HEK293 (cell line): ENCODE measurements at regions not wholly inside any gene's neighbourhood (a gene's known extent, or its start where the extent isn't known, plus 50 kb on each side); places are given as distances from the start of the nearest gene placed in this dataset.

Experiments
- CTCF ChIA-PET: fragments of 350-600 bp; formaldehyde crosslinking; extraction: SDS; loops from one replicate; lab custom pipeline; 2021; ENCODE audit warnings: antibody characterized with exemption; lab: Yijun Ruan, JAX
- POLR2A ChIA-PET: fragments of 300-600 bp; formaldehyde crosslinking; extraction: SDS; loops from one replicate; lab custom pipeline; 2020; ENCODE audit warnings: antibody characterized with exemption, inconsistent platforms; lab: Yijun Ruan, JAX
- H3K27ac ChIP-seq: fragments of 200-500 bp; sonication (Bioruptor generic); 2 replicates; pipeline ENCODE4 v1.5.1; 2014; ENCODE audit warnings: low read depth, low read length, control low read depth, inconsistent platforms; ENCODE audit errors: extremely low read depth
- H3K36me3 ChIP-seq, 2 experiments: fragments of 200-500 bp in 1 of 2; sonication (Bioruptor generic) in 1 of 2; 1 replicate in 1 of 2; 2 replicates in 1 of 2; pipeline ENCODE4 v1.5.1; 2014 to 2017; ENCODE audit warnings: inconsistent platforms in 2 of 2, low read length in 2 of 2; ENCODE audit not compliant: control insufficient read depth in 2 of 2, insufficient read depth in 1 of 2
- H3K4me1 ChIP-seq: fragments of 200-500 bp; sonication (Bioruptor generic); 2 replicates; pipeline ENCODE4 v1.5.1; 2014; ENCODE audit warnings: mild to moderate bottlenecking, low read length, inconsistent platforms; ENCODE audit not compliant: control insufficient read depth, insufficient read depth
- H3K4me3 ChIP-seq: 2 replicates; pipeline ENCODE4 v1.5.1; 2011; ENCODE audit warnings: low read depth, mild to moderate bottlenecking, control low read depth, low read length, moderate library complexity
- H3K9me3 ChIP-seq: fragments of 200-500 bp; sonication (Bioruptor generic); 2 replicates; pipeline ENCODE4 v1.5.1; 2014; ENCODE audit warnings: low read depth, low read length, inconsistent platforms; ENCODE audit not compliant: control insufficient read depth, insufficient read depth
- GLI4 ChIP-seq: fragments of 450-650 bp; formaldehyde crosslinking; IDR thresholded peaks from 2 replicates; pipeline ENCODE4 v1.5.1; 2016; ENCODE audit warnings: missing biosample characterization, missing genetic modification characterization
- HOXC10 ChIP-seq: sonication (generic); formaldehyde crosslinking; IDR thresholded peaks from 2 replicates; pipeline ENCODE4 v1.8.1; 2023; ENCODE audit warnings: mild to moderate bottlenecking, missing genetic modification reagents
- KLF8 ChIP-seq: fragments of 450-650 bp; formaldehyde crosslinking; IDR thresholded peaks from 2 replicates; pipeline ENCODE4 v1.5.1; 2016; ENCODE audit warnings: missing biosample characterization, missing genetic modification characterization
- OVOL3 ChIP-seq: fragments of 450-650 bp; formaldehyde crosslinking; IDR thresholded peaks from 2 replicates; pipeline ENCODE4 v1.5.1; 2016; ENCODE audit warnings: missing biosample characterization, missing genetic modification characterization
- ZBTB1 ChIP-seq: fragments of 450-650 bp; formaldehyde crosslinking; IDR thresholded peaks from 2 replicates; pipeline ENCODE4 v1.5.1; 2016; ENCODE audit warnings: missing biosample characterization, missing genetic modification characterization
- ZFHX2 ChIP-seq: fragments of 450-650 bp; formaldehyde crosslinking; conservative IDR thresholded peaks from 2 replicates; pipeline ENCODE4 v1.5.1; 2016; ENCODE audit warnings: missing biosample characterization, missing genetic modification characterization
- ZNF121 ChIP-seq: fragments of 450-650 bp; formaldehyde crosslinking; IDR thresholded peaks from 2 replicates; pipeline ENCODE4 v1.5.1; 2016; ENCODE audit warnings: missing biosample characterization, missing genetic modification characterization
- ZNF146 ChIP-seq: fragments of 450-650 bp; formaldehyde crosslinking; IDR thresholded peaks from 2 replicates; pipeline ENCODE4 v1.5.1; 2016; ENCODE audit warnings: missing biosample characterization, missing genetic modification characterization
- ZNF155 ChIP-seq: fragments of 450-650 bp; formaldehyde crosslinking; IDR thresholded peaks from 2 replicates; pipeline ENCODE4 v1.5.1; 2016; ENCODE audit warnings: missing biosample characterization, missing genetic modification characterization
- ZNF169 ChIP-seq: fragments of 450-650 bp; formaldehyde crosslinking; IDR thresholded peaks from 2 replicates; pipeline ENCODE4 v1.5.1; 2016; ENCODE audit warnings: missing biosample characterization, missing genetic modification characterization
- ZNF335 ChIP-seq: fragments of 450-650 bp; formaldehyde crosslinking; conservative IDR thresholded peaks from 2 replicates; pipeline ENCODE4 v1.5.1; 2016; ENCODE audit warnings: missing biosample characterization, missing genetic modification characterization
- ZNF394 ChIP-seq: fragments of 450-650 bp; formaldehyde crosslinking; IDR thresholded peaks from 2 replicates; pipeline ENCODE4 v1.5.1; 2016; ENCODE audit warnings: missing biosample characterization, missing genetic modification characterization, mild to moderate bottlenecking, moderate library complexity, borderline replicate concordance
- ZNF48 ChIP-seq: fragments of 450-650 bp; formaldehyde crosslinking; IDR thresholded peaks from 2 replicates; pipeline ENCODE4 v1.5.1; 2016; ENCODE audit warnings: missing biosample characterization, missing genetic modification characterization
- ZNF624 ChIP-seq: fragments of 450-650 bp; formaldehyde crosslinking; IDR thresholded peaks from 2 replicates; pipeline ENCODE4 v1.5.1; 2017; ENCODE audit warnings: missing biosample characterization, missing genetic modification characterization
- ZNF664 ChIP-seq: fragments of 450-650 bp; formaldehyde crosslinking; IDR thresholded peaks from 2 replicates; pipeline ENCODE4 v1.5.1; 2016; ENCODE audit warnings: missing biosample characterization, missing genetic modification characterization
- ZNF677 ChIP-seq: fragments of 450-650 bp; IDR thresholded peaks from 2 replicates; pipeline ENCODE4 v1.5.0; 2018; ENCODE audit warnings: missing biosample characterization, mild to moderate bottlenecking, missing genetic modification characterization, moderate library complexity
- ZNF777 ChIP-seq: fragments of 450-650 bp; formaldehyde crosslinking; IDR thresholded peaks from 2 replicates; pipeline ENCODE4 v1.5.1; 2017; ENCODE audit warnings: missing biosample characterization, missing genetic modification characterization, borderline replicate concordance
- TF ChIP-seq, protein P1 (sequence below): sonication (generic); formaldehyde crosslinking; IDR thresholded peaks from 2 replicates; pipeline ENCODE4 v1.8.1; 2022; ENCODE audit warnings: mild to moderate bottlenecking, moderate library complexity, missing genetic modification reagents
- TF ChIP-seq, protein P2 (sequence below): fragments of 450-650 bp; formaldehyde crosslinking; conservative IDR thresholded peaks from 2 replicates; pipeline ENCODE4 v1.5.1; 2016; ENCODE audit warnings: low read depth, missing biosample characterization, missing genetic modification characterization
- TF ChIP-seq, protein P3 (sequence below): fragments of 450-650 bp; IDR thresholded peaks from 2 replicates; pipeline ENCODE4 v1.5.1; 2018; ENCODE audit warnings: missing biosample characterization, missing genetic modification characterization

DNA sequence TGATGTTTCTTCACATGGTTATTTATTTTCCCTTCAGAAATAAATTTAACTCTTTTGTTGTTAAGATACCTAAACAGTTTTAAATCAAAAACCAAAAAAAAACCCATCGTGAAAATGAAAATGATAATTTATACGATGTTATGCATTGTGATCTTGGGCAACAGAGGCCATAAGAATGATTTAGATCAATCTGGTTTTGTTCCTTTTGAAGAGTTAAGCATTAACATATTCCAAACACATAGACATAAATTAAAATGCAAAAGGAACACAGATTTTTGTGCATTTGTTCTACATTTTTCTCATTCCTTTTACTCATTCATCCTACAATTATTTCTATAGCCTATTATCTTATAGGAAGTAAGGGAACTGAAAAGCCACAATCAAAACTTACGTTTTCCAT is 226.1 kb upstream of the SEMA3D start:
- no peaks in the 10 kb centered on the region for H3K9me3 ChIP-seq
- POLR2A ChIA-PET = no interaction called here

DNA sequence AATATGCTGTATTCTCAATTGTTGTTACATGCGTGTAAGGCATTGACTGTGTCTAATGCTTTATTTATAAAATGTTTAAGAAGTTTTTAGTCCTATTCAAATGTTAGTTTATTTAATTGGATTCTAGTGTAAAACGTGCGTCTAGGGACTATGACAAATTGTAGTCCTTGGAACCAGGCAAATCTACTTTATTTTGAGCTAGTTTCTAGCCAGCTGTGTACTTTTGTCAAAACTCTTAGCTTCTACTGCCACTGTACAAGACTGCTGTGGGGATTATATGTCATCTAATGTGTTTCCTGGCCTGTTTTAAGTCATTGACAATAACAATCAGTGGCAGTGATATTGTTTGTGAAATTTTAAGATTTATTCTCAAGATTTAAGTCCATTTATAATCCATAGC is 220.5 kb upstream of the SEMA3D start:
- POLR2A ChIA-PET = no interaction called here
- Histone ChIP-seq H3K9me3 (no peaks in the 10 kb centered on the region), H3K4me3 (no peak overlapping the region), H3K27ac (no peak overlapping the region), H3K36me3 (no peaks in the 10 kb centered on the region), H3K4me1 (no peaks in the 10 kb centered on the region)
- TF ChIP-seq, protein P1, sequence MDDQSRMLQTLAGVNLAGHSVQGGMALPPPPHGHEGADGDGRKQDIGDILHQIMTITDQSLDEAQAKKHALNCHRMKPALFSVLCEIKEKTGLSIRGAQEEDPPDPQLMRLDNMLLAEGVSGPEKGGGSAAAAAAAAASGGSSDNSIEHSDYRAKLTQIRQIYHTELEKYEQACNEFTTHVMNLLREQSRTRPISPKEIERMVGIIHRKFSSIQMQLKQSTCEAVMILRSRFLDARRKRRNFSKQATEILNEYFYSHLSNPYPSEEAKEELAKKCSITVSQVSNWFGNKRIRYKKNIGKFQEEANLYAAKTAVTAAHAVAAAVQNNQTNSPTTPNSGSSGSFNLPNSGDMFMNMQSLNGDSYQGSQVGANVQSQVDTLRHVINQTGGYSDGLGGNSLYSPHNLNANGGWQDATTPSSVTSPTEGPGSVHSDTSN (CRISPR knock-in tag) = no peak
- no peak for TF ChIP-seq ZFHX2 (tag by site-specific recombination)
- TF ChIP-seq ZNF394 (tag by site-specific recombination) = no peak
- TF ChIP-seq ZNF335 (tag by site-specific recombination) = no peak
- CTCF ChIA-PET = interaction anchor here (0.6 kb wide), 1 partner anchor 68 kb away, joined by 4 read pairs; no protein-coding TSS in a partner anchor

More for the DNA sequence above, 226.1 kb upstream of the SEMA3D start:
- Histone ChIP-seq H3K36me3 (no peaks in the 10 kb centered on the region), H3K4me3 (no peak overlapping the region), H3K4me1 (no peaks in the 10 kb centered on the region), H3K27ac (no peak overlapping the region)
- TF ChIP-seq ZNF121 (tag by site-specific recombination) = no peak
- TF ChIP-seq OVOL3 (tag by site-specific recombination) = no peak
- TF ChIP-seq ZNF169 = no peak
- TF ChIP-seq ZNF777 (tag by site-specific recombination) = no peak
- no peak for TF ChIP-seq ZNF664 (tag by site-specific recombination)
- no peak for TF ChIP-seq KLF8
- TF ChIP-seq, protein P2, sequence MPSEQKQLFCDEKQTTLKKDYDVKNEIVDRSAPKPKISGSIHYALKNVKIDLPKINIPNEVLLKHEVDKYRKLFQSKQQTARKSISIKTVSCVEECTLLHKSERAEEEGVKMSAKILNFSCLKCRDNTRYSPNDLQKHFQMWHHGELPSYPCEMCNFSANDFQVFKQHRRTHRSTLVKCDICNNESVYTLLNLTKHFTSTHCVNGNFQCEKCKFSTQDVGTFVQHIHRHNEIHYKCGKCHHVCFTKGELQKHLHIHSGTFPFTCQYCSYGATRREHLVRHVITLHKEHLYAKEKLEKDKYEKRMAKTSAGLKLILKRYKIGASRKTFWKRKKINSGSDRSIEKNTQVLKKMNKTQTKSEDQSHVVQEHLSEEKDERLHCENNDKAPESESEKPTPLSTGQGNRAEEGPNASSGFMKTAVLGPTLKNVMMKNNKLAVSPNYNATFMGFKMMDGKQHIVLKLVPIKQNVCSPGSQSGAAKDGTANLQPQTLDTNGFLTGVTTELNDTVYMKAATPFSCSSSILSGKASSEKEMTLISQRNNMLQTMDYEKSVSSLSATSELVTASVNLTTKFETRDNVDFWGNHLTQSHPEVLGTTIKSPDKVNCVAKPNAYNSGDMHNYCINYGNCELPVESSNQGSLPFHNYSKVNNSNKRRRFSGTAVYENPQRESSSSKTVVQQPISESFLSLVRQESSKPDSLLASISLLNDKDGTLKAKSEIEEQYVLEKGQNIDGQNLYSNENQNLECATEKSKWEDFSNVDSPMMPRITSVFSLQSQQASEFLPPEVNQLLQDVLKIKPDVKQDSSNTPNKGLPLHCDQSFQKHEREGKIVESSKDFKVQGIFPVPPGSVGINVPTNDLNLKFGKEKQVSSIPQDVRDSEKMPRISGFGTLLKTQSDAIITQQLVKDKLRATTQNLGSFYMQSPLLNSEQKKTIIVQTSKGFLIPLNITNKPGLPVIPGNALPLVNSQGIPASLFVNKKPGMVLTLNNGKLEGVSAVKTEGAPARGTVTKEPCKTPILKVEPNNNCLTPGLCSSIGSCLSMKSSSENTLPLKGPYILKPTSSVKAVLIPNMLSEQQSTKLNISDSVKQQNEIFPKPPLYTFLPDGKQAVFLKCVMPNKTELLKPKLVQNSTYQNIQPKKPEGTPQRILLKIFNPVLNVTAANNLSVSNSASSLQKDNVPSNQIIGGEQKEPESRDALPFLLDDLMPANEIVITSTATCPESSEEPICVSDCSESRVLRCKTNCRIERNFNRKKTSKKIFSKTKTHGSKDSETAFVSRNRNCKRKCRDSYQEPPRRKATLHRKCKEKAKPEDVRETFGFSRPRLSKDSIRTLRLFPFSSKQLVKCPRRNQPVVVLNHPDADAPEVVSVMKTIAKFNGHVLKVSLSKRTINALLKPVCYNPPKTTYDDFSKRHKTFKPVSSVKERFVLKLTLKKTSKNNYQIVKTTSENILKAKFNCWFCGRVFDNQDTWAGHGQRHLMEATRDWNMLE (tag by site-specific recombination) = no peak
- no peak for TF ChIP-seq HOXC10
- TF ChIP-seq ZBTB1 = no peak
- TF ChIP-seq ZNF624 = no peak
- no peak for TF ChIP-seq GLI4 (tag by site-specific recombination)
- TF ChIP-seq, protein P3, sequence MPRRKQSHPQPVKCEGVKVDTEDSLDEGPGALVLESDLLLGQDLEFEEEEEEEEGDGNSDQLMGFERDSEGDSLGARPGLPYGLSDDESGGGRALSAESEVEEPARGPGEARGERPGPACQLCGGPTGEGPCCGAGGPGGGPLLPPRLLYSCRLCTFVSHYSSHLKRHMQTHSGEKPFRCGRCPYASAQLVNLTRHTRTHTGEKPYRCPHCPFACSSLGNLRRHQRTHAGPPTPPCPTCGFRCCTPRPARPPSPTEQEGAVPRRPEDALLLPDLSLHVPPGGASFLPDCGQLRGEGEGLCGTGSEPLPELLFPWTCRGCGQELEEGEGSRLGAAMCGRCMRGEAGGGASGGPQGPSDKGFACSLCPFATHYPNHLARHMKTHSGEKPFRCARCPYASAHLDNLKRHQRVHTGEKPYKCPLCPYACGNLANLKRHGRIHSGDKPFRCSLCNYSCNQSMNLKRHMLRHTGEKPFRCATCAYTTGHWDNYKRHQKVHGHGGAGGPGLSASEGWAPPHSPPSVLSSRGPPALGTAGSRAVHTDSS (tag by site-specific recombination) = no peak
- TF ChIP-seq ZNF677 (tag by site-specific recombination) = no peak
- TF ChIP-seq ZNF146 = no peak
- TF ChIP-seq ZNF48 (tag by site-specific recombination) = no peak
- TF ChIP-seq ZNF155 (tag by site-specific recombination) = no peak
- CTCF ChIA-PET = no interaction called here
